GM19468 (cell line): ENCODE measurements at regions not wholly inside any gene's neighbourhood (a gene's known extent, or its start where the extent isn't known, plus 50 kb on each side); places are given as distances from the start of the nearest gene placed in this dataset.

ENCODE experiments used
- ATAC-seq: cut with Tn5 transposase; IDR thresholded peaks from one replicate; pipeline ENCODE4 v1.9.1; 2021; ENCODE audit warnings: mild to moderate bottlenecking, moderate library complexity, moderate number of reproducible peaks; ENCODE audit not compliant: unreplicated experiment; ENCODE audit errors: extremely low read depth

DNA sequence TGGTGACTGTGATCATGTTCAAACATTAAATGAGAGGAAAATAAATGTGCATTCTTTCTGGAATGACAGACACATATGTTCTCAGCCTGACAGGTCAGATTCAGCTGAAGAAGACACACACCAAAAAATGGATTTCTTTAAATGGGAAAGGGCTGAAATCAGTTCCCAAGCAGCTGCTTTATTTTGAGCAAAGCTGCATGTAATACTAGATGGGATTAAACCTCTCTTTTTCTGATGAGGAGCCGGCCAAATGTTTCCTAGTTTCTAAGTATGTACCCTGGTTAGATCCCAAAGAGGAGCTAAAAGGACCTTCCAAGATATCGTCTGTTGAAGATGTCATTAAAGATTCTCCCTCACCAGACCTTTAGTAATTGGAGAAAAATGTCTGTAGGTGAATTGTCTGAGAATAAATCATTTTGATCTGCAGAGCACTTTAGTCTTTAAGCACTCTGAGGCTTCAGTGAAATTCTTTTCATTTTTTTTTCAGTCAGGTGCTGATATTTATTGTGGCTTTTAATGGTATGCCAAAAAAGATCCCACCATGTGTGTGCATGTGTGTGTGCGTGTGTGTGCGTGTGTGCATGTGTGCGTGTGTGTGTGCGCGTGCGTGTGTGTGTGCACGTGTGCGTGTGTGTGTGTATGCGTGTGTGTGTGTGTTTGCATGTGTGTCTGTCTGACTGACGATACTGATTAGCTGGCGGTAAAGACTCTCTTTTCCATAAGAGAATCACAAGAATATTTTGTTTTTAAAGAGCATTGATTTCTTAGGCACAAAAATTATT lies 175.8 kb downstream of the IRS1 start:
- ATAC-seq = no peak

DNA sequence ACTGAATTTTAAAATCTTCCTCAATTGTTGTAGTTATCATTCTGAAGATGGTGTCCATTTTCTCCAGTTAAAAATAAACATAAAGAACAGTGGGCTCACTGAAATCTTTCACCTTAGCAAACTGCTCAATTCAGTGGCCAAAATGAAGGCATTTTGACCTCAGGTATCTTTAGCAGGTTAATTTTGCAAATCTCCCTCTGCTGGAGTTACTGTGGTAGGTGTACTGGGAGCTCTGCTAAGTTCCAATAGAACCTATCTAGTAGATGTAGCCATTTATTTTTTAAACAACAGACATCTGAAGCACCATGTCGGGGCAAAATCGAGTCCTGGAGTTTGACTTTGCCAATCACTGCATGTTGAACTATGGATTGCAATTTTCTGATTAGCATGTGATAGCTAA lies 177.1 kb downstream of the IRS1 start:
- ATAC-seq = no peak

DNA sequence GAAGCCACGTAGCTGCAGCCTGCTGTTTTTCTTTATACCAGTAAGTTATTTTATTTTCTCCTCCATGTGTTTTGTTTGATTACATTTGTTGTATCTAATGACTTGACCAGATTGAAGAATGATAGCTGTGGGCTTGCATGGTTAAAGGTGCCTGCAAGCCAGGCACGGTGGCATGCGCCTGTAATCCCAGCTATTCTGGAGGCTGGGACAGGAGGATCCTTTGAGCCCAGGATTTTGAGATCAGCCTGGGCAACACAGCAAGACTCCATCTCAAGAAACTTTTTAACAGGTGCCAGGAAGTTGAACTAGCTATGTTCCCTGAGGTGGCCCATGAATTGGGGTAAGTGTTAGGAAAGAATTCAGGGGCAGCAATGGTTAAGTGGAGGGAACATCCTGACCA lies 179.4 kb downstream of the IRS1 start:
- ATAC-seq = no peak

DNA sequence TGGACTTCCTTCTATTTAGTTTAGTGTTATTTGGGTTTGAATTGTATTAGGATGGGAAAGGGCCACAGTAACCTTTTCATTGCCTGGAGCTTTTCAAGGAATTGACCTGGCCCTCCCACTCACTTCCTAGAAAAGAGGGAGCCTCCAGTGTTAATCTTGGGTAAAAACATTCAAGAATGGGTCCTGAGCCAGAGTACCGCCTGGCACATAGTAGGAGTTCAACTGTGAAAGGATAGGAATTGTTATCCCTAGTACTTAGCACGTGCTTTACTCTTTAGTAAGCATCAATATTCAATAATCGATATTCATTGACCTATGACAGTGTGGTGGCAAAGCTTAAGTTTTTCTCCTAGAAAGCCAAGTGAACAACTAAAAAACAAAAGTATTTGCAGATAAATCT lies 179.9 kb downstream of the IRS1 start:
- no peak for ATAC-seq

DNA sequence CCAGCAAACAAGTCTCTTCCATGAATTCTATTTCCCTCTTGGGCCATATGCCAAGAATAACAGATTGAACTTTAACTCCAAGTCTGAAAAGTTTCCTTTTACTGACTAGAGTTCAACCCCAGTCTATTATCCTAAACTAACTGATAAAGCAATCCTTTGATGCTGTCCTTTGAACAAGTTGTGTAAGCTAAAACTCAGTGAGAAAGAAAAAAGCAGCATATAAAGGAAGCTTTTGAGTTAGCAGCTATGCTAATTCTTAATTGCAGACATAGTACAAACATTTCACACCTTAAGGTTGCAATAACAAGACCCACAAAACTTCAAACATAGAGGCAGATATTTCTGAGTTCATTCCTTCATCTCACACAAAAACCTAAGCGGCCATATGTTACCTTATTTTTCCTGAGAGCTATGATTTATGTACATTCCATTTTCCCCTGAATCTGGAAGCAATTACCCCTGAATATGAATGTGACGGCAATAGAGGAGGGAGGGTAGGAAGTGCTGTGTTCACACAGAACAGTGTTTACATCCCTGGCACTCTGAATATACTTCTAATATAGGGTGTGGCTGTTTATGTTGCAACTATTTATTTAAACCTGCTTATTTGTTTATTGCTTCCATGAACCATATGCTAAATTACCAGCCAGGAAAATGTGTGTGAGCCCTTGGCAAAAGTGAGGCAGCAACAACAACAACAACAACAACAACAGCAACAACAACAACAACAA lies 180.6 kb downstream of the IRS1 start:
- no peak for ATAC-seq

DNA sequence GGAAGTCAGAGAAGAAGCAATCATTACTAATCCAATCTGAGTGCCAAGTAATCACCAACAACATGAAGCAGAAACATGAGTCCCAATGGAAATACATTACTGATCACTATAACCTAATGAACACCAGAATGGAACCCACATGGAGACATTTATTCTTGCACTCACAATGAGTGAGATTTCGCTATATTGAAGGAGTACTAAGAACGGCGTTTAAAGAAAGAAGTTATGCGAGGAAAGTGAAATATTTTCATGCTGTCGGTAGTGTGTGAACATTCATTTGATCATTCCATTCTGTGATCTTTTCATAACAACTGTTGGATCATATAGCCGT lies 181.1 kb downstream of the IRS1 start:
- ATAC-seq = no peak

DNA sequence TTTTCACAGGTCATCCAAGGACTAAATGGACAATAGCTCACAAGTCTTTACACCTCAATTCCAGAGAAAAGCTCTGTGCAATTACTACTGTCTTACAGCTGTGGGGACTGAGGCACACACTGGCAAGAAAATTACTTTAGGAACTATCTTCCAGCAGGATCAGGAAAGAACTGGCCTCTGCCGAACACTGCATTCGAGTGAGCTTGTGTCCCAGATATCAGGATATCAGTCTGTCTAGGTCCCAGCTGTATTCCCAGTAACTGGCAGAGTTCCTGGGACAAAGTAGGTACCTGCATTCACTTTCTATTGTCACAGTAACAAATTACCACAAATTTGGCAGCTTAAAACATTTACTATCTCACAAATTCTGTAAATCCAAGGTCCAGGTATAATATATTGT lies 183.7 kb downstream of the IRS1 start:
- no peak for ATAC-seq

DNA sequence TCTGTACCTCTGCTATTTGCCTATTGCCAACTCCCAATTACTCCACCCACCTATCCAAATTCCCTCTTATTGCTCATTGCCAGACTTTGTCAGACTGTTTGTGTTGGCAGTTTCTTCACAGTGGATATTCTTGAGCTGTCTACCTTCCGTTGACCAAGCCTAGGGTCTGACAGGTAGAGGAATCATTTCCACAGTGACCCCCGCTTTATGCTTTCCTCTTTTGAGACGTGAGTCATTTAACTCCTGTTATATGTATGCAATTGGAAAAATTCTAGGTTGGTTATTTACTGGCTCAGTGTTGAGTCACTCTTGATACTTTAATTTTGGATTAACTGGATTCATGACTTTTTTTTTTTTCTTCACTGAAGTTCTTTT lies 187.7 kb downstream of the IRS1 start:
- no peak for ATAC-seq

DNA sequence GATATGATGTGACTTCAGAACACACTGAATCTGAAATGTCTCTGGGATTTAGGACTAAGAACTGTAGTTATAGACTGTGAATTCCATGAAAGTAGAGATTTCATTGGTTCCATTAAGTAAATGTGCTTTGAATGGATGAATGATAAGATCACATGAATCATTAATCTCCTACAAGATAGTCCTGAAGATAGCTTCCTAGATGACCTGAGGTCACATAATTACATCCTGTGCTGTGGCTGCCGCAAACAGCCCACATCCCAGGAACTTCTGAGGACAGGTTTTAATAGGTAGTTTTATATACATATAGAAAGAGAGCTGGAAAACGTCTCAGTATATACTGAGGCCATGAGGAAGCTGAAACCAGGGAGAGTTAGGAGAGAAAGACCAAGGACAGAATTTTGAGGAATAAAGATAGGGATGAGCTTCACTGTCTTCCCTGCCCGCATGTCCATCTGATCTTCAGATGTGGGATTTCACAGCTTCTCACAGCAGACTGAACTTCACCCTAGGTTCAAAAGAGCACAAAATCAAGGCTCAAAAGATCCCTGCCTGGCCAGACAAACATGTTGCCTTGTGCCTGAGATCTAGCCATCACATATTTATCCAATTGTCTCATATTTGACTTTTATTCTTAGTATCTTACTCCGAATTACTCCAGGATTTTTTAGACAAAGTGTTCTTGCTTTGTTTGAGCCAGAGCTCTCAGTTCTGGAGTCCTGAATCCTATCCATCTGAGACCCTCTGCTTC lies 188.2 kb downstream of the IRS1 start:
- ATAC-seq = no peak

DNA sequence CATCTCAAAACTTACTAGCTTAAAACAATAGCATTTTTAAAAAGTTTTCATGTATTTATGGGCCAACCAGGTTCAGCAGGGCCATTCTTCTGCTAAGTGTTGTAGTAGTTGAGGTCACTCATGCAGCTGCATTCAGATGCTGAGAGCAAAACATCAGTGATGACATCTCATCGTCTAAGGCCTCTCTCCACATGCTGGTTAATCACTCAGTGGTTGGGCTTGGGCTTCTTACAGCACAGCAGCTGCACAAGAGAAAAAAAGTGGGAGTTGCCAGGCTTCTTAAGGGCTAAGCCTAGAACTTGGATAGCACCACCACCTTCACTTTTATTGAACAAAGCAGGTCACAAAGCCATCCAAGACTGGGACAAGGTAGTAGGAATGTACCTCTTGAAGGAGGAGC lies 190.3 kb downstream of the IRS1 start:
- ATAC-seq = no peak

DNA sequence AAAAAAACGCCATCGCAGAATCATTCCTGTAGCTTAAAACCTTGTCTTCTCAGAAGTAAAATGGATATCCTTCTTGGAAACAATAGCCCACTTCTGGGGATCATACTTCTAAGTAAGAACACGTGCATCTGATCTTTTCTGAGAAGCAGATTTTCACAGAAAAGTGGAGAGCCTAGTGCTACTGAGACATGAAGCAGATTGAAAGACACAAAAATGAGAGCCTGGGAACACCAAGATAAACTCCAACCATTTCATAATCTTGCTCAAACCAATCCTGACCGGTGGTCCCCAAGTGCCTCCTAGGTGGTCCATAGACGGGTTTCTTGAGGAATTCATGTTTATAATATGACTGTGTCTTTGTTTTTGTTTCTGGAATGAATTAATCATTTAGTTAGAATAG lies 191.2 kb downstream of the IRS1 start:
- ATAC-seq = no peak

DNA sequence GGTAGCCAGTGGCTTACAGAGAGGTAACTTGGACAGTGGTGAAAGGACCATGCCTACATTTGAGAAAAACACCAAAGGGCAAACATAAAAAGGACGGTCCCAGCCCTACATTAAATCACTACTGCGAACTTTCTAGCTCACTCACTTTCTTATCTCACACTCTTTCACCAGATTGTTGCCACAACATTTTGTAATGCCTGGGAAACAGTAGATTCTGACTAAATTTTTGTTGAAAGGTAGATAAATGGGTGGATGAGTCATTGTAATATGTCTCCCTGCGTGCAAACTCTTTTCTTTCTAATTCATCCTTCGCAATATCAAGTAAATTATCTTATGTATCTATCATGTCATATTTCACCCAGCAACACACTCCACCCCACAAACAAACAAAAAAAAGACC lies 192.2 kb downstream of the IRS1 start:
- ATAC-seq = no peak

DNA sequence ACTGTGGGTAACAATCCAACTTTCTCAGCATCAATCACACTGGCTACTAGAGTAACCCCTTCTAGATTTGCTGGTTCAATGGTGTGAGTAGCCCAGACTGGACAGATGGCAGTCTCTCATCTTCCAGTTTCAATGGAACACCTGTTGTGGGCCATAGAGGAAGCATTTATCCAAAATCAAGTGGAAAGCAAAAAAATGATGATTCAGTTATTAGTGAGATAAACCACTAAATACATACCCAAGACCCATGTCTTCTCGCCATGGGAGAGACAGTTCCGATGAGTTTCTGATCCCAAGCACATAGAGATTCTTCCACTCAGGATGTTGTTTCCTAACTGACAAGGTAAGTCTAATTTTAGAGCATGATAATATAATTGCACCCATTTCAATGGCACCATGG lies 194.0 kb downstream of the IRS1 start:
- no peak for ATAC-seq

DNA sequence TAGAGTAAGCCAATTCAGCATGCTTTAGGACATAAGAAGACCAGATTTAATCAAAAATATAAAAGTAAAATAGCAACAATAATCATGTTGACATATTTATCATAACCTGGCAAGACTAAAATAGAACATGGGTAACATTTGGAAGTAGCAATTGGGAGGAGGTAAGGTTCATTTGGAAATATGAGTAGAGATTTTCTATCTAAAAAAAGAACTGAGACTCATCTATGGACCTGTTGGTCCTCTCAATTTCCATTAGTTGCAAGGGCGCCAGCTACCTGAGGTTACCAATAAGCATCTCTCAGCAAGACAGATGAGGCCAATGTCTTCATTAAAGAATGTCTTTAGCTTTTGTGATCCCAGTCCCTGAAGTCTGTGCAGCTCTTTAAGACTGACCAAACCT lies 196.0 kb downstream of the IRS1 start:
- ATAC-seq = no peak

DNA sequence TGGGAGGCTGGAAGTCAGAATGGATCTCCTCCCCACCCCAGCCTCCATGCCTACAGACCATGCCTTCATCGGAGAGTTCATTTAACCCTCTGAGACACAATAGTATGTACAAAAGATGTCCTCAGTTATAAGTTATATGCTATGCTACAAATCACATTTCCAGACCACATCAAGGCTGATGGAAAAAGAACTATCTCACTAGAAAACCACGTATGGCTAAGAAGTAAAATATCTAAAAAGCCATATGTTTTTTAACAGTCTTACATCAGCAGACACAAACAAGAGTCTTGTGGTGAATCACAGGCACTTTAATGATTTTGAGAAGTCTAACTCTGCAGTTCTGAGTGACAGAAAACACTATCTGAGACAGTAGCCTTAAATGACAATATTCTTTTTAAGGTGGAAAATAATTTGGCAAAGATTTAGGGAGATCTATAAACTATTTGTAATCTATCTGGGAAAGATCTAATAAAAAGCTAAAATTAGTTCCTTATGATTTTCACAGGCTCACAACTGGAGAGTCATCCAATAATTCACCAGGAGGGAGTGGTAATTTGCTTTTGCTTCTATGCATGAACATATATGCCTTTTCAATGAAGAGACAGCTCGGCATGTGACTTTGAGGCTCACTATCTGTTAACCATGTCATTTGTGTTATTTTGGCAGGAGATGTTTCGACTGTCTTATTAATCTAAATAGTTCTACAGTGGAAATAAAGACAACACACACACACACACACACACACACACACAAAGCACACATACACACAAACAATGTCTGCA lies 197.5 kb downstream of the IRS1 start:
- no peak for ATAC-seq

DNA sequence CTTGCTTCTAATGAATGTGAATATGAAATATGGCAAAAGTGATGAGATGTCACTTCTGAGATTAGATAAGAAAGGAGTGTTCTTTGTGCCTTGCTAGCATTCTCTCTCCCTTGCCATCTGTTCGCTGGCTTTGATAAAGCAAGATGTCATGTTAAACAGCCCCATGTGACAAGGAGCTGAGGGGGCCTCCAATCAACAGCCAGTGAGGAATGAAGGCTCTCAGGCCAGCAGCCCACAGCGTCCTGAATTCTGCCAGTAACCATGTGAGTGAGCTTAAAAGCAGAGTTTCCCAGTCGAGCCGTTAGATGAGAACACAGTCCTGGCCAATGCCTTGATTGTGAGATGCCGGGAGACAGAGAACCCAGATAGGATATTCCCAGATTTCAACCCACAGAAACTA lies 198.8 kb downstream of the IRS1 start:
- ATAC-seq = no peak

DNA sequence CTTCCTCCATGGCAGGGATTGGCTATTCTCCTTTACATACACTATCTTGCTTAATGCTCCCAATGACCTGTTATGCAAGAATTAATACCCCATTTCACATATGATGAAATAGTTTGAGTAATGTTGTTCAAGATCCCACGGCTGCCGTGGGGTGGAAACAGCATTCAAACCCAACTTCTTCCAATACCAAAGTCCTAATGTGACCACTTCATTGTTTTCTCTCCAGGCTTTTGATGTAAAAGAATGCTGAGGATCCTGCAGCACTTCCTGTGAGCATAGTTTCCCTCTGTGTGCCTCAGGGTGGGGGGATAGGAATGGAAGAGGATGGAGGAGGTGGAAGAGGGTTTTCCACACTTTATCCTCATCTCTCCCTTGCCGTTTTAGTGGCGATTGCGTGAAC lies 199.4 kb downstream of the IRS1 start:
- ATAC-seq = no peak

DNA sequence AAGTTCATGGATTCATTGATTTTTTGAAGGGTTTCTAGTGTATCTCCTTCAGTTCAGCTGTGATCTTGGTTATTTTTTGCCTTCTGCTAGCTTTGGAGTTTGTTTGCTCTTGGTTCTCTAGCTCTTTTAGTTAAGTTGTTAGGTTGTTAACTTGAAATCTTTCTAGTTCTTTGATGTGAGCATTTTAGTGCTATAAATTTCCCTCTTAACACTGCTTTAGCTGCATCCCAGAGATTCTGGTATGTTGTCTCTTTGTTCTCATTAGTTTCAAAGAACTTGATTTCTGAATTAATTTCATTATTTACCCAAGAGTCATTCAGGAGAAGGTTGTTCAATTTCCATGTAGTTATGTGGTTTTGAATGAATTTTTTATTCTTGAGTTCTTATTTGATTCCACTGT lies 210.6 kb downstream of the IRS1 start:
- no peak for ATAC-seq

DNA sequence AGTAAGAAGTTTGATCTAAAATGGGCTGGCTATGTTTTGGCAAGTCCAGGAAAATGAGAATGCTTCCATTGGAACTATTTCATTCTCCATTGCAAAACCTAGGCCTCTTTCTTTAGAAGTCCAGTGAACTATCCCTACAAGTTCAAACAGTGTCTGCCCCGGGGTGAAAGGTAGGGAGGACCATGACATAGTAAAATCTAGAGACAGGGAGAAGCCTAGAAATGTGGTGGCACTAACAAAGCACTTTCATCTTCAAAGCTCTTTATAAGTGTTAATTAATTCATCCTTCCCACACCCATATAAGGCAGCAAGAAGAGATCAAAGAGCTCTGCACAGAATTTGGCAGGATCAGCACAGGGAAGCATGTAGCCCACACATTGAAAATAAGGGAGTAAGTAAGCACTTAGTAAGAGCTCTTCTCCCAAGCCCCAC lies 214.5 kb downstream of the IRS1 start:
- ATAC-seq = no peak

DNA sequence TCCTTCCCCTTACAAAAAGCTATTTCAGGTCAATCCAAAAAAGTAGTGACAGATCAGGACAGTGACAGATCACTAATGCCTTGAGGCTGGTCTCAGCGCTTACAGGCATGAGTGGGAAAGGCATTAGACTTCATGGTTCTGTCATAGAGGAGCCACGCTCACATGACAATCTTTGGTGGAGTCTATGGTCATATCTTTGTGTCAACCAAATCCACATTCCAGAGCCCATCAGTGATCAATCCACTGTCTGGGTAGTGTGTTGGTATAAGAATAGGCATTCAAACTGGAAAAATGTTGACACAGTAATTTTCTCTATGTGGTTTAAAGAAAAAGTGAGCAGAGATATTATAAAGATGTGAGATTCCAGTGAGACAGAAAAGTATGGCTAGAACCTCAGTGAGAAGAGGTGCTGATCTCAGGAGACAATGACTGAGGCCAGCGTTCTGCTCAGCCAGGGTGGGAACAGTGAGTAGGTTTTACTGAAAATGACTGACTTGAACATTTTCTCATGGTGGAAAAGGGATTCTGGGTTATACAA lies 215.0 kb downstream of the IRS1 start:
- no peak for ATAC-seq
